HG03342 (cell line): ENCODE measurements at regions not wholly inside any gene's neighbourhood (a gene's known extent, or its start where the extent isn't known, plus 50 kb on each side); places are given as distances from the start of the nearest gene placed in this dataset.

Experiments
- ATAC-seq: cut with Tn5 transposase; IDR thresholded peaks from one replicate; pipeline ENCODE4 v1.9.1; 2021; ENCODE audit warnings: mild to moderate bottlenecking, moderate library complexity; ENCODE audit not compliant: unreplicated experiment

DNA sequence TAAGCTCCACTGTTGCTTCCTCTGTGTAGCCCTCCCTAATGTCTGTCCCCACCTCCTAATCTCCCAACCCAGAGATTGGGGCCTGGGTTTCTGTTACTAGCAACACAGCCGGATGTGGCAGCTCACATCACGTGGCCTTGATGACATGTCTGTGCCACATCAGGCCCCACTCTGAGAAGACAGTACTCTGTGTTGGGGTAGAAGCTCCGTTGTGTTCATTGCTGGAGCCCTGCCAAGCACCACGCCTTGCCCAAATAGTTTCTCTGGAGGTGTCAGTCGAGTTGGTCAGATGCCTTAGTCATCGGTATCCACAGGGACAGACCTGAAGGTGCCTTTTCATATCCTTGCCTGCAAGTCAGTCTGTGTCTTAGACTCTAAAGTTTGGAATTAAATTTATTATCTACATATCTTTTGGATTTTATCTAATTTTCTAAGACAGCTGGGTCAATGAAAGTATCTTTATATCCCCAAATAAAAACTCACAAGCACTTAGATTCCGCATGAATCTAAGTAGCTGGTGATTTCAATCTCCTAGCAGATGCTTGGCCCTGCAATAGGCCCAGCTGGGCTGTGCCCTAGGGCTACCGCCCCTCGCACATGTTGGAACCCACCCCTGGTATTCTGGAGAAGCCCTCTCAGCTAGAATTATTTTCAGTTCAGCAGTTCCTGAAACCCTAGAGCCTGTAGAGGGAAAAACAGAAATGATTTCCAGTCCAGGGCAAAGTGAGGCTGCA, 204.0 kb upstream of the TSHZ3 start:
- no peak for ATAC-seq

DNA sequence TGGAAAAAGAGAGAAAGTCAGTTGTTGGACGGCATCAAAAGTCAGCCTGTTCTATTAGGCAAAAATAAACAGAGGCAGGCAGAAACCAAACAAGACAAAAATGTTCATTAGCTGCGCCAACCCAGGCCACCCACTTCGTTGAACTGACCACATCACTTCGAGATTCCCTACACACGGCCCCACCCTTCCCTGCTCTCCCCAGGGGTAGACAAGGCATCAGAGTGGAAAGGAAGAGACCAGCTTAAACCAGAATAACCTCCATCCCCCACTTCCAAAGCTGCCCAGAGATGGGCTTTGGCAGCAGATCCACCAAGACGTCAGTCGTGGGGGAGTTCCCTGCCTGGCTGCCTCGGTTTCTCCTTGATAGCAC, 204.6 kb upstream of the TSHZ3 start:
- ATAC-seq = no peak

DNA sequence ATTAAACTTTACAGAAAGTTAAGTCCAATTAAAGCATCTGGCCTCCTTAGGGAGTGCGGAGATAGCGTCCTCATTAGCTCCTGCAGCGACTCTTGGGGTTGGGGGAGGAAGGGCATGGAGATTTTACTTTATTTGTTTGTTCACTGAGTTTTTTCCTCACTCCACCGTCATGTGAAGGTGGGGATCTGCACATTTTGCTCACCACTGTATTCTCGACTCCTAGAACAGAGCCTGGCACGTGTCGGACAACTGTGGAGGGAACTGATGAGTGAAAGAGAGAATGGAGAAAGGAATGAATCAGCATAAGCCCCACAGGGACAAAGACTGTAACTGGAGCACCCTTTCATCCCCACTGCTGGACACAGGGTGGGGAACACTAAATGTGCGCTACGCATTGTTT, 205.1 kb upstream of the TSHZ3 start:
- no peak for ATAC-seq

DNA sequence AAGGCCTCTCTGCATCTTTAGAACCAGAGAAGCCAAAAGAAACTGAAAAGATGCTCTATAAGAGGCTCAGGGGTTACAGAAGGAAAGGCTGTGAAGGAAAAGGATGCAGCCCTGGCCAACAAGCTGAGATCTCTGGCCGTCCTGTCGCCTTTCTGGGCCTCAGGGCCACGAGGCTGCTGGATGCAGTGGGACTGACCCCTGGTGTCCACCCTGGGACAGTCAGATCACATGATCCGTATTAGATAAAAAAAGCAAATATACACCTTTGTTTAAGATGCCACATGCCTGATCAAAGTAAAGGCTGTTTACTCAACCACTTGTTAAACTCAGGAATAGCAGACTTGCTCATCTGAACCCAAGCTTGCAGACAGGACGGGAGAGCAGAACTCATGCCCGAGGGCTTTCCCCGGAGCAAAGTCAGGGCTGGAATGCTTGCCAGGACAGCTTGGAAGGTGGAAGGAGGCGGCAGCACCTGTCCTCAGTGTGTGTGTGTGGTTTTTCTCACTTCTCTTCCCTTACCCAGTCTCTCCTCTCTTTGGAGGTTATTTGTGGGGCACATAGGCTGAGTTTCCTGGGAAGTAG, 206.5 kb upstream of the TSHZ3 start:
- no peak for ATAC-seq

DNA sequence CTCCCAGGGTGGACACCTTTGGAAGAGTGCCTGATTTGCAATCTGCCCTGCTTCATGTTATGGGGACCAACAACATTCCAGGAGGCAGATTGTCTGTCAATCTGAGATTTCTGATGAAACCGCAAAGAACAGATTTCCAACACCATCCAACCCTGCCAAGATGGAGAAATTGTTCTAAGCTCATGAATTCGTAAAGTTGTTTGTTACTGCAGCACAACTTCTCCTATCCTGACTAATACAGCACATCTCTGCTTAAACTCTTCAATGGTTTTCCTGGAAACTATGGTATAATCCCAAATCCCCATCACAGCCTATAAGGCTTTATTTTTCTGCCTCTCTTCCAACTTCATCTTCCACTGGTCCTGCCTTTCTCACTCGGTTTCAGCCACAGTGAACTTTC, 210.3 kb upstream of the TSHZ3 start:
- no peak for ATAC-seq

DNA sequence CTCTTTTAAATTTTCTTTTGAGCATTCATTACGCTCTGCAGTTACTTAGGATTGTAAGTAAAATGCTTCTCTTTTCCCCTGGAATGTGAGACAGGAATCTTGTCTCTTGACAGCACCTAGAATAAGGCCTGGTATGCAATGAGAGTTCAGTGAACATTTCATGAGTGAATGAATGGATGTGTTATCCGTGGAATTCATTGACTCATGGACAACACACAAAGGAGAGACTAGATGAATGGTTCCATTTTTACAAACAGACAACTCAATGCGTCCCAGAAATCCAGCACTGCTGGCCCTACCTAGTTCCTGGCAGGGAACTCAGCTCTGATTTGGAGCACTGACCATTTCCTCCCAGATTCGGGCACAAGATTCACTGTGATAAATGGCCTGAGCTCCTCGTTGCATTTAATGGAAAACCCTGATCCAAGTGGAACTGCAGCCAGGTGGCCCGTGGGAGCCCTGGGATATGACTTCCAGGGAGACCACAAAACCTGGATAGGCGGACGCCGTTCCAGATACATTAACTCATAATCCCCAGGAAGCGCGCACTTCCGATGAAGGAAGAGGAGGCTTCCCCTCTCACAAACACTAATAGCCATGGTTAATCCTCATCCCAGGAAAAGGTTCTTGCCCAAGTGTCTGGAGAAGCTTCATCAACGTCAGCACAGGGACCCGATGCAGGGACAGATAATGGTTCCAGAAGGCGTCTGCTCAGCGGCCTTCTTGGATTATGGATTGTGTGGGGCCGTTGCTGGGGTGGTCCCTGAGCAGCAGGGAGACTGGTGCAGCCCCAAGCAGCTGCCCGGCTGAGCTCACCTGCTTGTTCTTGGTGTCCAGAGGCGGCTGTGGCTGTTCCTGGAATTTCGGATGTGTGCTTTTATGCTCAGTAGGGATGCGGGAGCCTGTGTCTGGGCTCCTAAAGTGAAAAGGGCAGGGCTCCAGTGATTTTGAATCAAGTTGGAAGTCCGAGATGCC, 211.1 kb upstream of the TSHZ3 start:
- ATAC-seq = no peak

DNA sequence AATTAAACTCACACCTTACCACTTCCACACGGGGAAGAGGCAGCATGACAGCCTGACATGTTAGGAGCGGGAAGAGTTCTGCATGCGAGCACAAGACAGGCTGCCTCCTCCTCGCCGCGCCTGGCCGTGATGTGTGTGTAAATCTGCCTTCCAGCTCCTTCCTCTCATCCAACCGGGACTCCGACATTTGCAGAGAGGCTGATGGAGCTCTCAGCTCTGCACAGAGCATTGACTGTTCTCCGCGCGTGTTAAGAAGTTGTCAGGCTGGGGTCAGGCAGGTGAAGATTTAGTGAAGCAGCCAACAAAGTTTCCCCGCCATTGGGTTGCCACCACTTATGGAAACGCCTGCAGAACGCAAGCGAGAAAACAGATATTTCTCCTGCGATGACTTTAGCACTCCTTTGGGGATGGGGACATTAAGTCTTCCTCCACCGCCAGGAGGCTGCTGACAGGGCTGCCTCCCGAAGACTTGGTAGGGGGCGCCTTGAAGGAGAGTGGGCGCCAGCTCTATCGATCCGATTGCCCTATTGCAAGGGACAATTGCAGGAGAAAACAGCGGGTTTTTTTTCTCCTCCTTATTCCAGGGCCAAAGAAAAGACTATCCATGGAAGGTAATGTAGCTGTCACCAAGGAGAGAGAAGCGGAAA, 213.9 kb upstream of the TSHZ3 start:
- no peak for ATAC-seq

DNA sequence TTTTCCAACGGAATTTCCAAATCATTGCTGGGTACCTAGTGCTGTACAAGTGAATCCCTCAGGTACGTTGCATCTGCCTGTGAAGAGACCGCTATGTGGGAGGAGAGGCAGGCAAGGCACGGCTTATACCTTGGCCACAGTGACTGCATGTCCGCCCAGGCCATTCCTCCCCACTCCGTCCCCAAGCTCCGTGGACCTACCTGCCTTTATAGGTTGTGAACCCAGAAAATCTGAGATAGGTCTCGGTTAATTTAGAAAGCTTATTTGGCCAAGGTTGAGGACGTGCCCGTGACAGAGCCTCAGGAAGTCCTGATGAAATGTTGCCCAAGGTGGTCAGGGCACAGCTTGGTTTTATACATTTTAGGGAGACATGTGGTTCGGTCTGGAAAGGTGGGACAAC, 218.5 kb upstream of the TSHZ3 start:
- ATAC-seq = no peak

DNA sequence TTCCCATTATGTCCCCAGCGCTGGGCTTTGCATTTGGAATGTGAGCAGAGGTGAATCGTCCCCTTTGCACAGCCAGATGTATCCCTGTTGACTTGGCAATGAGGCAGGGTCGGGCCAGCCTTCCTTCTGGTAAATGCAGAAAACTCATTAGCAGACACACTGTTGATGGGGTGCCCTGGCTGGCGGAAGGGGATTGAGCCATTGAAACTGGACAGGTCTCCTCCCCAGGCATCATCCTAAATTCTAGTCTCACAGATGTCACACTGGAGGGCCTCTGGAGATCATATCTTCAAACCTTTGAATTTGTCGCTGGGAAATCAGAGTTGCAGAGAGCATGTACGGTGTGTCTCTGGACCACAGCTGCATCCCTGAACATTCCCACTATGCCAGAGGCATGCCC, 219.5 kb upstream of the TSHZ3 start:
- ATAC-seq = no peak

DNA sequence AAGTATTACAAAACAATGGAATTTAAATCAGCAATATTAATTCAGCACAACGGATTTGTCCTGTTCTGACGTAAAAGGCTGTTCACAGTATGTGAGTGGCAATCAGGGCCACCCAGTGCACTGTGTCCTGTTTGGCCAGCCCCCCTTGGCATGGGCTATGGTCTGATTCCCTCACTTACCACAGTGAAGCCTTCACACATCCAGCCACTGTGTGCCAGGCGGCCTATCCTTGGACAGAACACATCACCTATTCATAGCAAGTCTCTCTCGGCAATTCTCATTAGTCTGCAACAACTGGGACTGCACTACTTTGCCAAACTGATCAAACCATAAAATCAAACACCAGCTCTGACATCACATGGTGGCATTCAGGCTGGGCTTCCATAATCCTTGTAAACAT, 221.5 kb upstream of the TSHZ3 start:
- ATAC-seq = no peak

DNA sequence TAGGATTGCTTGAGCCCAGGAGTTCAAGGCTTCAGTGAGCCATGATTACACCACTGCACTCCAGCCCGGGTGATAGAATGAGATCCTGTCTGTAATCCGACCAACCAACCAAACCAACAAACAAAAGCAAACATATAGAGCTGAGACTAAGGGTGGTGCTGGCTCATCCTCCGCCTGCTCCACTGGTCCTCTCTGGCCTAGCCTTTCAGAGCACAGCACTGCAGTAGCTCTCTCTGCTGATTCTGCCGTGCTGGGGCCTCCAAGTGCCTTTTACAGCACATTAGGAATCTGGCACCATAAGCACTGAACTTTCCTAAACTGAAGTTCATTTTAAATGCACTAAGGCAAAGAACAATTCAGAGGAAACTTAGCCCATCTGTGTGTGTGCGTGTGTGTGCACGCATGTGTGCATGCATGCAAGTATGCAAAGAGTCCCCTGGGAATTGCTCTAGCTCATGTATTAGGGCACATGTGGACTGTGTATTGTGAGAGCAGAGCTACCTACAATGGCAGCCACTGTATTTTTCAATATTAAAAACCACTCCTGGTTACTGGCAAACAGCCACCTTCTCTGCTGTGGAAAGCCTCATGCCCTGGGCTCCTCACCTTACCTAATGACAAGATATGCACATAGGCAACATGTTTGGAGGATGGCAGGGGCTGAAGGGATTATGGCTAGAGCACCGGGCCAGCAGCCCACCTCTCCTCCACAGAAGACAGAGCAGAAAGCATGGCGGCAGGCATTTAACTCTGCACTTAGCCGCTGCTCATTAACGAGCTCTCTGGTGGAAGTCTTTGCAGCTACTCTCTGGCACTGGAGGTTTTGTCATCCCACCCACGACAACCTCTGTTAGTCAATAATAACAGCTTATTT, 223.1 kb upstream of the TSHZ3 start:
- no peak for ATAC-seq

DNA sequence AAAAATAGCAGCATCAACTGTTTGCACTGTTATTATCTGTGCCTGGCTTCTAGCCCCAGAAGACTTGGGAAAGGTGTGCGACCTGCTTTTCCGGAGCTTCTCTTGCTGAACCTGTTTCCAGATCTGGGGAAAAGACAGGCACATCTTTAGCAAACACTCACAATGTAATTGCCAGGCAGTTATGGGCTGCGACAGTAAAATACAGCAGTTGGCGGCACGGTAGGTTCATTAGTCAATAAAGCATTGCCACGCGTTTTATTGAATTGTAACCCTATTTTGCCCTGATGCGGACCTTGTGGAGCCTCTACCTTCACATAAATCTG, 223.7 kb upstream of the TSHZ3 start:
- ATAC-seq = no peak

DNA sequence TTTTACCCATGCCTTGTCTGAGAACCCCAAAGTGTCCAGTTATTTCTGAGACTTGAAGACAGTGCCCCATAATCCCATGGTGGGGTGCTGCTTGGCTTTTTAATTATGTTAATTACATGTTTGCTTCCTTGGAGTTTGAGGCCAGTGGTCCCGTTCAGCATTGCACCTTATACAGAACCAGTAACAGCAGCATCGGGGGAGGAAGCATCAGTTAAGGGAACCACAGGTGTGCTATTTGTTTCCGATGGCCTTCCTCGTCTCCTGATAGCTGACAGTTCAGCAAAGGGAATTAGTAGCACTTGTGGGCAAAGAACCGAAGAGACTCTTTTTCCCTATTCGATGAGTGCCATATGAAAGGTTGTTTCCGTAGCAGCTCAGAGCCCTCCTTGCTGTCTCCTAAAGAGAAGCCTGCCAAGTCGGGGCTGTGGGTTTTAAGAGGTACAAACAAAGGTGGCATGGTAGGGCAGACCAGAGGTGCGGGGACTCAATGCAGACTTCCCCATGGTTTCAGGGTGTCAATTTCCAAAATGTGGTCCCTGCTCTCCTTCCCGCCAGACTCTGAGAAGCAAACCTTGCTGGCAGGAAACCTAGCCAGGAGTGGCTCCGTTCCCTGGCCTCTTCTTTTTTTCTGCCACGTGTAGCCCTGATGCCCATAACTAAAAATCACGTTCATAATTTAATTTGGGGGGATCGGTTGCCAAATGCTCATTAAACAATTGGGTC, 225.2 kb upstream of the TSHZ3 start:
- ATAC-seq = no peak

DNA sequence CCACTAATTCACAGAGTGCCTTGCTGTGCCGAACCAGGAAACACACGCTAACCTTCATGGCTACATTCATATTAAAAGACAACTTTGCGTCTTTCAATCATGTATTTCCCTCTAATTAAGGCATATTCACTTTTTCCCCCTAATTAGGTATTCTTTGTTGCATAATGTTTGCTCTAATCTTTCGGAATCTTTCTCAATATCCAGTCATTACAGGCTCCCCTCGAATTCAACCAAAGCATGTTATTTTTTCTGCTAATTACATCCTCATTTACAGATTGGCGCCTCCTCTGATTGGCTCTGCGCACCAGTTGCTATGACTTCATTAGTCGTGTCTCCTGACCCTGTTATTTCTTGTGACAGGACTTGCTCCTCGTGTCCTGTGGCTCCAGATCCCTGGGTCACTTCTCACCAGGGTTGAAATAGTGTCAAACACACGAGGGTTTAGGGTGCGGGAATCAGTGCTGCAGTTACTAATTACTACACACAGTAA, 226.7 kb upstream of the TSHZ3 start:
- ATAC-seq = no peak

DNA sequence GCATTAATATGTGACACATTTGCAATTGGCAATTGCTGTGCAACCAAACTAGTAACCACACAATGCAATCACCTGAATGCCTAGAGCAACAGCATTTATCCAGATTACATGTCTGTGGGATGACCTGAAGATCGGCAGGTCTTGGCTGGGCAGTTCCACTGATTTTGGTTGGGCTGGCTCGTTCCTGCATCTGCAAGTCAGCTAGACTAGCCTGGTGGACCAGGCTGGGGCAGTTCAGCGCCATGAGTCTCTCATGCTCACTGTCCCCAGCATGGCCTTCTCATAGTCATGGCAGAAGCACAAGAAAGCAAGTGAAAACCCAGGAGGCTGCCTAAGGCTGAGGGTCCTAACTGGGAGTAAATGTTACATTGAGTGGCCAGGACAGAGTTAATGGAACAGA, 229.1 kb upstream of the TSHZ3 start:
- no peak for ATAC-seq

DNA sequence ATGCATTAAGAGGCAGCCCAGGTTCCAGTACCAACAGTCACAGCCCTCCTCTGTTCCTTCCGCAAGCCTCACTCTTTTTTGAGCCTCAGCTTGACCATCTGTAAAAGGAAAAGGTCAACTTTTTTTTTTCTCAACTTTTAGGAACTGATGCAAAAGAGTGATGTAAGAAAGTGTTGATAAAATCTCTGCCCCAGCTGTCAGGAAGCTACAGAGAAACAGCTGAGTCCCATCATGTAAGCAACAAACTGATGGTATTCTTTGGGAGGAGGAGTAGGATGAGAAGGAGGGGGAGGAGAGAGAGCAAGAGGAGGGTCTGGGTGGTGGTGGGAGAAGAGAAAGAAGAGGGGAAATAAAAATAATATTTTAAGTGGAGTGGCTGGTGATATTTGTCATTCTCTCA, 233.9 kb upstream of the TSHZ3 start:
- no peak for ATAC-seq

DNA sequence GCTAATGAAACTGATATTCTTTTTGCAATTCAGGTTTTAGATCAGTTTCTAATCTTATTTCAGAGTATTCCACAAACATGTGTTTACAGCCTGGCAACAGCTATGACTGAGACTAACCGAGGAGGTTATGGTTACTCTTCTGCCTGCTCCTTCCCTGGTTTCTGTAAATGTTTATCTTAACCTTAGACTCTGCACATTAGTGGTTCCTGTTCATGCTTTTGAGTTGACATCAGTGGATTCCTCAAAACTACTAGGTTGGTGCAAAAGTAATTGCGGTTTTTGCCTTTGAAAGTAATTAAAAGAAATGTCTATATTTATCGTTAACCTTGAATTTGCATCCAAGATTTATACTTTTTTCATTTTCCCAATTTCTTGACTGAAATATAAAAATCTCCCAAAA, 237.0 kb upstream of the TSHZ3 start:
- ATAC-seq = no peak

DNA sequence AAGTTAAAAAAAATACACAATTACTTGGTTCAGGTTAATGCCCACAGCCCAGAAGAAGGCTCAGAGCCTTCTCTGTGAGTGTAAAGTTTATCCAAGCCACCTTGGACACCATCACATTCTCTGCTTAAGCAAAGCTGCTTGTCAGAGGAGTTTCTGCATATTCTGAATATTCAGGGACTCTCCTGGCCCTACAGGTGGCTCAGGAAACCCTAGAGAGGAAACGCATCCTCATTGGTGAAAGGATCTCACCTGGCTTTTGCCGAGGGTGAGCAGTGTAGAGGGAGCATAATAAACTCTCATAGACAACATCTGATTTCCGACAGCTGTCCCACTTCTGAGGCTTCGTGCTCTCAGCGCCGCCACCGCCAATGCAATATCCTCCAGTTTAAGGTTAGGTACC, 239.9 kb upstream of the TSHZ3 start:
- ATAC-seq = no peak

DNA sequence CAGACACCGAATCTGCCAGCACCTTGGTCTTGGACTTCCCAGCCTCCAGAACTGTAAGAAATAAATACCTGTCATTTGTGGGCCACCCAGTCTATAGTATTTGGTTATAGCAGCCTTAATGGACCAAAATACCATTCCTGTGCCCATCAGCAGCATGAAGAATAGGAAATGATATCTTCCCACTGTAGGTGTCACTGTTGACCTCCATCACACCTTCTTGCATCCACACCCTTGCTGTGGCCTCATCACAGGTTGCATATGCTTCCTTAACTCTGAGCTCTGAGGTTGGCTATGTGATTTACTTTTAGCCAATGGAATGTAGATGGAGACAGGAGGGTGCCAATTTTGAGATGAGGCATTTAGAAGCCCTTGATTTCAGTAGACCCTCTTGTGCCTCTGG, 242.0 kb upstream of the TSHZ3 start:
- no peak for ATAC-seq

DNA sequence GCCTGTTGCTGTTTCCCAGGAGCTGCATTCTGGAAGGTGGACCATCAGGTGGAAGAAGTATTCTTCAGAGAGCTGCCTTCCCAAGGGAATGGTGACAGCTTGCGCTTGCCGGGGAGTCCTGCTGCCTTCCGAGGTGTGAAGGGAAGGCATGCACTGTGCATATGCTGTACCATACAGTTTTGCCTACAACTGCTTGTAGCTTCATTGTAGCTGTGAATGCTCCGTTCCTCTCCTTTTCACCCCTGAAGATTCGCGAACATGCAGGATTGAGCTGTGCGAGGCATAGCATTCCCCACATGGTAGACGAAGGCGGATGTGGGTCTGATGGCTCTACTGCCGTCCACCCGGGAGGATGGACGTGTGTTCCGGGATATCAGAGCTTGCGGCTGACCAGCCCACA, 243.2 kb upstream of the TSHZ3 start:
- ATAC-seq = no peak
